CMK (cell line): ENCODE measurements at regions not wholly inside any gene's neighbourhood (a gene's known extent, or its start where the extent isn't known, plus 50 kb on each side); places are given as distances from the start of the nearest gene placed in this dataset.

Source experiments
- DNase-seq: peaks from one replicate; pipeline ENCODE4 v3.0.0-alpha.2; 2010; ENCODE audit warnings: low read depth

DNA sequence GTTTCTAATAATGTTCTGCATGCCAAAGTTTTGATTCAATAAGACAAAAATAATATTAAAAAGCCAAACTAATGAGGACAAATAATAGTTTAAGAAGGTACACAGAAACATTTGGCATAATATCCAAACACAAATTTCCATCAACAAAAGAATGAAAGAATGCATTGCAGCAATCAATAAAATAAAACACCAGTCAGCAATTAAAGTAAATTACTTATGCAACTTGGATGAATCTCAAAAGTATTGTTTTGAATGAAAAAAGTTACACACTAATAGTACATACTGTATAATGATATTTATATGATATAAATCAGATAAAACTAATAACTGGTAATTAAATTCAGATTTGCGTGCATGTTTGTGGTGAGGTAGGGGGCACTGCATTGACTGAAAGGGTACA lies 285.5 kb upstream of the PCDH10 start:
- no peak for DNase-seq

GRCh38 chr4:132865458-132865857 lies 283.6 kb upstream of the PCDH10 start:
- no peak for DNase-seq

GRCh38 chr4:132865922-132866321 lies 283.2 kb upstream of the PCDH10 start:
- no peak for DNase-seq

- no peak for DNase-seq
Measured at GRCh38 chr4:132866616-132867015, 282.5 kb upstream of the PCDH10 start.

GRCh38 chr4:132893787-132894186 lies 255.3 kb upstream of the PCDH10 start:
- no peak for DNase-seq

DNA sequence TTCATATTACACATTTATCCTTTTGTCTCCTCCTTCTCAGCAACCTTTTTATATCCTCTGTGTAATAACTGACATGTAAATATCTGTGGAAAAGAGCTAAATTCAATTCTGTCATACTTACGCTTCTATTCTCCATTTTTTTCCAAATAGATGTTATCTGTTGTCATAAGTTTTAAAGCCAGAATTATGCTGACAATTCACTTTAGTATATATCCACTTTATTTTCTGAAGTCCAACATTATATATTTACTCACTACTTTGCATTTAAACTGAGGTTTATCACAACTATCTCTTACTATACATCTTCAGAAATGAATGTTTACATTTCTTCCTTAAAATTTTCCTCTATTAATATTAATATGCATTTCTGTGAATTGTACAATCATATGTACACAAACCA lies 247.9 kb upstream of the PCDH10 start:
- DNase-seq, result no peak

- no peak for DNase-seq
Measured at GRCh38 chr4:132910229-132910748, 238.8 kb upstream of the PCDH10 start.

- DNase-seq, result no peak
Measured at GRCh38 chr4:132918096-132918495, 231.0 kb upstream of the PCDH10 start.

GRCh38 chr4:132923516-132923915 lies 225.6 kb upstream of the PCDH10 start:
- no peak for DNase-seq

- no peak for DNase-seq
Measured at GRCh38 chr4:132934911-132935310, 214.2 kb upstream of the PCDH10 start.

- no peak for DNase-seq
Measured at GRCh38 chr4:132955146-132955545, 193.9 kb upstream of the PCDH10 start.

GRCh38 chr4:132956962-132957361 lies 192.1 kb upstream of the PCDH10 start:
- no peak for DNase-seq

- no peak for DNase-seq
Measured at GRCh38 chr4:132958457-132959263, 190.4 kb upstream of the PCDH10 start.

DNA sequence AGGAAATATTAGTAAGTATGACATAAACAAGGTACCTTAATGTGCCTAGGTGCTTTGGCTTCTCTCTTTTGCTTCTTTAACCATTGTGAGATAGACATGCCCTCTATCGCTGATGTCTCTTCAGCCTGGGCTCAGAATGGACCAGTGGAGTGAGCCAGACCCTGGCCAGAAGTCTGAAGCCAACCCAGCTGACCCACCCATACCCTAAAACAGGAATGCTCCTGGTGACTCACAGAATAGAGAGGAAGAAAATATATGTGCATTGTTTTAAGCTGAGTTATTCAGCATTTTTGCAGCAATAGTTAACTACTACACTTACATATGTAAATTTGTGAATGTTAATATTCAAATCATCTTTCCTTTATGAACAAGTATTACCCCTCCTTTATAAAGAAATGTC lies 167.5 kb upstream of the PCDH10 start:
- DNase-seq, result no peak

DNA sequence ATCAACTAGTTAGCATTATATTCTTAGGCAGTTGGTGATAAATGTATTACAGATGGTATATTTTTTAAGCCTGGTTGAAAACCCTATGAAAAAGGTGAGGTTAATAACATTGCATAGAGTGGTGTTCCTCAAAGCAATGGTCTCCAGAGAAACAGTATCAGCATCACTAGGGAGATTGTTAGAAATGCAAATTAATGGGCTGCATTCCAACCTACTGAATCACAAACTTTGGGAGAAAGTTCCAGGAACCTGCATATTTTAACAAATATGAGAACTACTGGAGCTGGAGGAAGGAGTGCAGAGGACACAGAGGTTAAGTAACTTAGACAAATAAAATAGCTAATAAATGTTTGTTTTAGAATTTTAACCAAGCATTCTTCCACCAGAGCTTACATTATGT lies 166.9 kb upstream of the PCDH10 start:
- DNase-seq, result no peak

DNA sequence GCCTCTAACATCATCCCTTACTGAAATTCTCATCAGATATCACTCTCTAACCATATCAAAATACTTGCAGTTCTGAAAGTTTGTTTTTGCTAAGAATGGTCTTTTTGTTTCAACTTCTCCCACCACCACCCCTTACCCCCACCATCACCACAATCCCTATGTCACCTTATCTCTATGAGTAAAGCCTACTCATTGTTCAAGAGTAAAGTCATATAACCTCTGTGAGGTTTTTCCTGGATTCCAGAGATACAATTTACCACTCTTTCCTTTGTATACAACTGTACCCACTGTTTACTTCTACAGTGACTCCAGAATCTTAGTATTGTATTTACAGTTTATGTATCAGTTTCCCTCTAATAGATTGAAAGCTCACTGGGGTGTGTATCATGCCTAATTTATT lies 158.0 kb upstream of the PCDH10 start:
- no peak for DNase-seq

DNA sequence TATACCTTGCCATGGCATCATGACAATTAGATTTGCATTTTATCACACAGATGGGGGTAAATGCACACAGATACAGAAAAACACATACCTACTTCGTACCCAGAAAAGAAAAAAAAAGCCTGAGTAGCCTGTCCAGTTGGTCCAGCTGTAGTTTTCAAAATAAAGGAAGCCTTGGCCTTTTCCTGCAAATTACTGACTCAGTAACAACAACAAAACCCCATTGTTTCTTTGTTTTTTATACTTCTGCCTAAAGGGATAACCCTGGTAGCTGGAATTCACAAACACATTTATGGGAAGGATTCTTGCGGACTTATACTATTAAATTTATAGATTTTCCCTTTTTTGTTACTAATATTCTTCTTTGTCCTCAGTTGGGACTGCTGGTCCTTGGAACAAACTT lies 156.4 kb upstream of the PCDH10 start:
- DNase-seq, result no peak

GRCh38 chr4:132998585-132999230 lies 150.4 kb upstream of the PCDH10 start:
- no peak for DNase-seq

- no peak for DNase-seq
Measured at GRCh38 chr4:133000012-133000411, 149.1 kb upstream of the PCDH10 start.

DNA sequence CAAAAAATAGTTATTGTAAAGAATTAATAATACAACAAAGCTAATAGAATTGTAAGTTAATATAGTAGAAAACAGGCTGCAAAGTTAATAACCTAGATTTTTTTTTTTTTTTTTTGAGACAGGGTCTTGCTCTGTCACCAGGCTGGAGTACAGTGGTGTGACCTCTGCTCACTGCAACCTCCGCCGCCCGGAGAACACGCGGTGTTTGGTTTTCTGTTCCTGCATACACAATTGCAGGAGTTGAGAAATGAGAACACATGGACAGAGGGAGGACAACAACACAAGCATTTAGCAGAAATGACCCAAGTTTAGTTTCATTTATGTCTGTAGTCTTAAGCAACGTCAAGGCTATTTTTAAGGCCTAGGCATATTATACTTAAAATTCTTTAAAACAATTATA lies 145.9 kb upstream of the PCDH10 start:
- no peak for DNase-seq

DNA sequence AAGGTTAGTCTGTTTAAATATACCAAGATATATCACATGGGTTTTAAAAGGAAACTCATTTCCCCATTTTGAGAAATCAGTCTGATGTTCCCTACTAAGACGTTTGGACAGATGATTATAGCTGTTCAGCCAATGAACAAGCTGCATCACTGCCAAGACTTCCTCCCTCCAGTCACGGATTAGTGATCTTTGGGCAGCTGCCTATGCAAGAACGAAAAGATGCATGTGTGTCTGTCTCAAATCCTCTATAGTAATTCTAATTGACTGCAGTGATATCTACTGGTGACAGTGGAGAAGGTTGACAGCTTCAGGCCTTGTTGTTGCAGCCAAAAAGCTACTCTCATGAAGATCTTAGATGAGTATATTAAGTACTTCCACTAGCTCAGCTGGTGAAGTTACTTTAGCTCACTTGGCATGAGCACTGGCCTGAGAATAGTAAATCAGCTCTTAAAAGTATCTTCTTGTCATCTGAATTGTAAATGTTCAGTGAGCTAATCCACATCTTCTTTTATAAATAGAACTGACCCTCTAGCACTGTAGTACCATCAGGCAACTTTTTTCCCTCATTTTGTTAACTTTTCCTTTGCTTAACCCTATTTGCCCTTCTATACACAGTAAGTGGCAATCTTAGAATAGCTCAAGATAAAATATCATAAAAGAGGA lies 134.5 kb upstream of the PCDH10 start:
- DNase-seq, result no peak

- no peak for DNase-seq
Measured at GRCh38 chr4:133045288-133045687, 103.8 kb upstream of the PCDH10 start.

GRCh38 chr4:133046156-133046555 lies 102.9 kb upstream of the PCDH10 start:
- no peak for DNase-seq
